HG02798 (cell line): ENCODE measurements at regions not wholly inside any gene's neighbourhood (a gene's known extent, or its start where the extent isn't known, plus 50 kb on each side); places are given as distances from the start of the nearest gene placed in this dataset.
"Not testable (repeated sequence)": the region's sequence is repeated elsewhere in the genome, so short reads cannot be mapped to it uniquely, and the experiment has no call there.

ENCODE experiments used
- ATAC-seq: cut with Tn5 transposase; IDR thresholded peaks from one replicate; pipeline ENCODE4 v1.9.1; 2021; ENCODE audit warnings: mild to moderate bottlenecking; ENCODE audit not compliant: unreplicated experiment, poor library complexity

DNA sequence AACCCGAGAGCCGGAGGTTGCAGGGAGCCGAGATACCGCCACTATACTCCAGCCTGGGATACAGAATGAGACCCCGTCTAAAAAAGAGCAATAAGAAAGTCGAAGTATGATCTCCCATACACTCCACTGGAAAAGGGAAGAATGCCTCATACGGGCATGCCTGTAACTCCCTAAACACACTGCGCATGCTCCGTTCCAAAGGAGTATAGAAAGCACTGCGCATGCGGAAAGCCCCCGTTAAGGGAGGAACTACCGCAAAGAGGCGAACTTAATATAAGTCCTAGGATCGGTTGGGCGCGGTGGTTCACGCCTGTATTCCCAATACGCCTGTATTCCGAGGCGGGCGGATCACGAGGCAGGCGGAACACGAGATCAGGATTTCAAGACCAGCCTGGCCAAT lies 313.1 kb upstream of the ERCC4 start:
- no peak for ATAC-seq

DNA sequence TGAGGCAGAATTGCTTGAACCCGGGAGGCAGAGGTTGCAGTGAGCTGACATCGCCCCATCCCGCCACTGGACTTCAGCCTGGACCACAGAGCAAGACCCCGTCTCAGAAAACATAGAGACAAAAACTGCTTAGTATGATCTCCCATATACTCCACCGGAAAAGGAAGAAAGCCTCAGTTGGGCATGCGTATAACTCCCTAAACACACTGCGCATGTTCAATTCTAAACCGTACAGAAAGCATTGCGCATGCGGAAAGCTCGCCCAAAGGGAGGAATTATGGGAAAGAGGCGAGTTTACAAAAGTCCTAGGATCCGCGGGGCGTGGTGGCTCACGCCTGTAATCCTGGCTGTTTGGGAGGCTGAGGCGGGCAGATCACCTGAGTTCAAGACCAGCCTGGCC lies 312.7 kb upstream of the ERCC4 start:
- no peak for ATAC-seq

- ATAC-seq, result no peak
These were observed 308.4 kb upstream of the ERCC4 start for GRCh38 chr16:13611596-13611995.

- no peak for ATAC-seq
These were observed 307.3 kb upstream of the ERCC4 start for GRCh38 chr16:13612623-13613022.

DNA sequence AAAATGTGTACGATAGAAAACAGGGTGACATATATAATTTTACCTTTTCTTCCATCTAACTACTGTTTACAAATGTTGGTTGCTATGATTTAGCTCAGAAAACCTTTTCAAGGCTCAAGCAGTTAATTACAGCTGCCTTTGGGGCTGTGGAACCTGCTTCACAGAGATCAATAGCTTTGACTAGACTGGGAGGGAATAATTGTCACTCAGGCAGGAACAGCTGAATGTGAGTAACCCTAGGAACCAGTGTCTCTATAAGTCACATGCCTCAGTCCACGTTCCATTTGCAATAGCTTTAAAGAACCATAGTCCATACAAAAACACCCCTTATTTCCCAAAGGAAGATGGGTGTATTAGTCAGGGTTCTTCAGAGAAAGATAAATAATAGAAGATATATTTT lies 306.8 kb upstream of the ERCC4 start:
- no peak for ATAC-seq

DNA sequence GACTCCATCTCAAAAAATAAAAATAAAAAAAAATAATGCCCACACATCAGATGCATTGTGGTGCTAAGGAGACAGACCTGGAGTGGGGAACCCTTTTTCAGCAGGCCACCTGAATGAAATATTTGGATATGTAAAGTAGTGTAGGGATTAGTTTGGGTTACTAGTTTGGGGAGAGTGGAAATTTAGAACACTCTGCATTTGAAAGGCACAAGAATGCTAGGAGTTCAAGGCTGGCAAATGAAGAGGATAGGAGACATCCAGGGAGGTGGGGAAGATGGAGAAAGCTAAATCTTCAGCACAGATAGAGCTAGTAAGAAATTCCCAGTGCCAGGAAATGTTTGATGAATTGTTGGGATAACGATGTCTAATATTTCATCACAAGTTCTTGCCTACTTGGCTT lies 298.3 kb upstream of the ERCC4 start:
- no peak for ATAC-seq

DNA sequence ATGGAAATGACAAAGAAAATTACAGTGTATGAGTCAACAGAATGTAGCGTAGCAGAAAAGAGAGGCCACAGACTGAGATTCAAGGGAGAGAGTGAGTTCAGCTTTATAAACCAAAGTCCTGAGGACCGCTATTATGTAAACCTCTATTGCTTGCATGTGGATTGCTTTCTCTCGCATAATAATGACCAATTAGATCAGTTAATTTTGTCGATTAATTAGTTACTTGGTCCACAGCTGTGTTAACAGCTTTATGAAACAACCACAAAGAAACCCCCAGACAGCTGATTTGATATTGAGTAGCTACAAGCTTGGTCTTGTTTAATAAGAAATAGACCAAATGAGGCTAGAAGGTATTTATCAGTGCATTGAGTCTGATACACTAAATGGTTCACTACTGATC lies 291.8 kb upstream of the ERCC4 start:
- ATAC-seq, result no peak

DNA sequence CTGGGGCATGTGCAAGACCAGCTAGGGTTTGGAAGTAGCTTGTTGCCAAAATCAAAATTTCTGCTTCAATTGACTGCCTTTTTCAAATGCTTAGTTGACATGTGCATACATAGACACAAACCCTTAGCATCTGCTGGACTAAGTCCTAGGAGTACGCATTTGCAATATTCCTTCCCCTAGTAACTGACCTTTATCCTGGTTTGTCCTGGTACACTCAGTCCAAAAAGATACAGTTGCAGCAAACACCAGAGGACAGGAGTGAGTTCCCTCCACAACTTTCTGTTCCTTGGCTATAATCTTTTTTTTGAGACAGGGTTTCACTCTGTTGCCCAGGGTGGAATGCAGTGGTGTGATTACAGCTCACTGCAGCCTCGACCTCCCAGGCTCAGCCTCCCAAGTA lies 290.2 kb upstream of the ERCC4 start:
- no peak for ATAC-seq

- ATAC-seq, result no peak
These were observed 289.6 kb upstream of the ERCC4 start for GRCh38 chr16:13630374-13630773.

GRCh38 chr16:13631213-13631767 lies 288.7 kb upstream of the ERCC4 start:
- ATAC-seq, result no peak

GRCh38 chr16:13631916-13632315 lies 288.0 kb upstream of the ERCC4 start:
- no peak for ATAC-seq

GRCh38 chr16:13632504-13632903 lies 287.4 kb upstream of the ERCC4 start:
- ATAC-seq, result not testable (repeated sequence)

- ATAC-seq, result no peak
These were observed 286.5 kb upstream of the ERCC4 start for GRCh38 chr16:13633391-13633861.

DNA sequence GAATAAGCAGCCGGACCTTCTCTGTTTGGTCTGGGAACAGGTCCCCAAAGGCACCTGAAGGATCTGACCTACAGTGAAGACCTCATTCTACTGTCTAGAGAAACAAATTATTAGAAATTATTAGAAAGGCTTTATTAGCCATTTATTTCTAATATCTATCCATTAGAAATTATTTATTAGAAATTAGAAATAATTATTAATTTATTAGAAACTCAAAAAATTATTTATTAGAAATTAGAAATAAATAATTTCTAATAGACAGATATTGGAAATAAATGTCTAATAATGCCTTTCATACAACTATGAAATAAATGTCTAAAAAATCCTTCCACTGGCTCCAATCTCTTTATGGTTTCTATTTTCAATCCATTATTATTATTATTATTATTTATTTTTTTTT lies 285.7 kb upstream of the ERCC4 start:
- no peak for ATAC-seq

- no peak for ATAC-seq
These were observed 285.0 kb upstream of the ERCC4 start for GRCh38 chr16:13634959-13635358.

DNA sequence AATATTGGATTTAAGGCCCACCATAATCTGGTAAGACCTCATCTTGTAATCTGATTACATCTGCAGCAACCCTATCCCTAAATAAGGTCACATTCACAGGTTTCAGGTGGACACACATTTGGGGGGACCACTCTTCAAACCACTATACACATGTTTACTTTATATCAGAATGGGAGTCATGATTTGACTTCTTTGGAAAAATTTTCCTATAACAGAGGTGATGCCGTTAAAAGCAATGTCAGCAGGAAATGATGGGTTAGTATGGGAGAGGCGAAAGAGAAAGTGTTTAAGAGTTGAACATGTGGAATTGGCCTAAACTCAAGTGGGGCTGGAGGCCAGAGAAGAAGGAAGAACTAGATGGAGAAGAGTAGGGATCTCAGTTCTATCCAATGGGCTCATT lies 281.7 kb upstream of the ERCC4 start:
- no peak for ATAC-seq

DNA sequence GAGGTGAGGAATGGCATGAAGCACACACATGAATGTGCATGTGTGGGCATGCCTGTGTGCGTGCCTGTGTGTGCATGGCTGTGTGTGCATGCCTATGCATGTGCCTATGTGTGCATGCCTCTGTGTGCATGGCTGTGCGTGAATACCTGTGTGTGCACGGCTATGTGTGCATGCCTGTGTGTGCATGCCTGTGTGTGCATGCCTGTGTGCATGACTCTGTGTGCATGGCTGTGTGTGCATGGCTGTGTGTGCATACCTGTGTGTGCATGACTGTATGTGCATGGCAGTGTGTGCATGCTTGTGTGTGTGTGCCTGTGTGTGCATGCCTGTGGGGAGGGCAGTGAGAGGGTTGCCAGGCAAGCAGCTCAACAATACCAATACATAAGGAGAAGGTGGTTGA lies 276.5 kb upstream of the ERCC4 start:
- ATAC-seq, result no peak

- ATAC-seq, result no peak
These were observed 274.2 kb upstream of the ERCC4 start for GRCh38 chr16:13645601-13646245.

DNA sequence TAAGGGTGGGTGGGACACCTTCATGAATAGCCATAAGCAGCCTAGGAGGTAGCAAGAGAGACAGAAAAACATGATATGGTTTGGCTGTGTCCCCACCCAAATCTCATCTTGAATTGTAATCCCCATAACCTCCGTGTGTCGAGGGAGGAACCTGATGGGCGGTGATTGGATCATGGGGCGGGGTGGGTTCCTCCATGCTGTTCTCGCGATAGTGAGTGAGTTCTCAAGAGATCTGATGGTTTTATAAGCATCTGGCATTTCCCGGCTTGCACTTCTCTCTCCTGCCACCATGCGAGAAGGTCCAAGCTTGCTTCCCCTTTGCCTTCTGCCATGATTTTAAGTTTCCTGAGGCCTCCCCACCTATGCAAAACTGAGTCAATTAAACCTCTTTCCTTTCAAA lies 259.1 kb upstream of the ERCC4 start:
- no peak for ATAC-seq

- ATAC-seq, result no peak
These were observed 254.1 kb upstream of the ERCC4 start for GRCh38 chr16:13665876-13666275.

GRCh38 chr16:13672196-13672595 lies 247.8 kb upstream of the ERCC4 start:
- ATAC-seq, result no peak
